PC-9 (cell line): ENCODE measurements at regions not wholly inside any gene's neighbourhood (a gene's known extent, or its start where the extent isn't known, plus 50 kb on each side); places are given as distances from the start of the nearest gene placed in this dataset.

Experiments used
- BruUV-seq: library from RNA; stranded (reverse); fragments of 400-500 nt; replicated peaks from 2 replicates; lab custom pipeline; 2021; lab: Mats Ljungman, UMichigan
- CTCF ChIA-PET: fragments of 300-600 bp; sonication (Branson Sonifier 250); formaldehyde crosslinking; loops from one replicate; lab custom pipeline; 2022; ENCODE audit warnings: antibody characterized with exemption; lab: Charles Lee
- POLR2A ChIA-PET: fragments of 300-600 bp; sonication (Branson Sonifier 250); formaldehyde crosslinking; loops from one replicate; lab custom pipeline; 2022; ENCODE audit warnings: antibody characterized with exemption; ENCODE audit not compliant: unreplicated experiment; lab: Charles Lee
- DNase-seq, 2 experiments: peaks; one replicate each; pipeline versions ENCODE4 v3.0.0 to v3.0.0-alpha.2; 2015 to 2022; ENCODE audit warnings: mixed read lengths in 1 of 2
- H2AFZ ChIP-seq: fragments of 200-600 bp; sonication (generic); 2 replicates; pipeline ENCODE4 v1.8.1; 2017; ENCODE audit warnings: antibody characterized with exemption
- H3F3A ChIP-seq: fragments of 200-600 bp; sonication (generic); 2 replicates; pipeline ENCODE4 v1.8.1; 2017; ENCODE audit warnings: antibody characterized with exemption, mild to moderate bottlenecking, low read depth; ENCODE audit not compliant: insufficient read depth
- H3K27ac ChIP-seq: fragments of 200-600 bp; sonication (generic); 2 replicates; pipeline ENCODE4 v1.6.1; 2016; ENCODE audit warnings: mixed run types
- H3K27me3 ChIP-seq: fragments of 200-600 bp; sonication (generic); 2 replicates; pipeline ENCODE4 v1.6.1; 2016; ENCODE audit warnings: low read depth, mixed run types; ENCODE audit not compliant: insufficient read depth
- H3K36me3 ChIP-seq: fragments of 200-600 bp; sonication (generic); 2 replicates; pipeline ENCODE4 v1.6.1; 2016; ENCODE audit warnings: low read depth, mixed run types
- H3K4me1 ChIP-seq: fragments of 200-600 bp; sonication (generic); replicated peaks from 2 replicates; pipeline ENCODE4 v1.6.1; 2016; ENCODE audit warnings: mixed run types; ENCODE audit not compliant: insufficient read depth
- H3K4me2 ChIP-seq: fragments of 200-600 bp; sonication (generic); 2 replicates; pipeline ENCODE4 v1.6.1; 2017; ENCODE audit warnings: mixed run types
- H3K4me3 ChIP-seq: fragments of 200-600 bp; sonication (generic); 2 replicates; pipeline ENCODE4 v1.6.1; 2016; ENCODE audit warnings: mixed run types
- H3K79me2 ChIP-seq: fragments of 200-600 bp; sonication (generic); 2 replicates; pipeline ENCODE4 v1.6.1; 2017; ENCODE audit warnings: low read depth, mixed run types
- H3K9me2 ChIP-seq: fragments of 200-600 bp; sonication (generic); 2 replicates; pipeline ENCODE4 v1.8.1; 2017; ENCODE audit warnings: mild to moderate bottlenecking; ENCODE audit not compliant: insufficient read depth
- H3K9me3 ChIP-seq: fragments of 200-600 bp; sonication (generic); 2 replicates; pipeline ENCODE4 v1.8.1; 2016; ENCODE audit warnings: low read depth; ENCODE audit not compliant: insufficient read depth
- H4K20me1 ChIP-seq: fragments of 200-600 bp; sonication (generic); 2 replicates; pipeline ENCODE4 v1.8.1; 2017; ENCODE audit not compliant: insufficient read depth
- EZH2 ChIP-seq: fragments of 200-600 bp; sonication (generic); IDR thresholded peaks from 2 replicates; pipeline ENCODE4 v1.8.0; 2017; ENCODE audit warnings: antibody characterized with exemption, low read depth
- intact Hi-C: fragments of 100-400 bp; cut with micrococcal nuclease; formaldehyde crosslinking; loops from one replicate; pipeline ENCODE4 v1.10.0; 2022; ENCODE audit not compliant: unreplicated experiment
- TF ChIP-seq, protein P1 (sequence below): fragments of 200-600 bp; sonication (generic); conservative IDR thresholded peaks from 2 replicates; pipeline ENCODE4 v1.6.1; 2017; ENCODE audit warnings: mixed run types, antibody characterized with exemption, mild to moderate bottlenecking, moderate library complexity

DNA sequence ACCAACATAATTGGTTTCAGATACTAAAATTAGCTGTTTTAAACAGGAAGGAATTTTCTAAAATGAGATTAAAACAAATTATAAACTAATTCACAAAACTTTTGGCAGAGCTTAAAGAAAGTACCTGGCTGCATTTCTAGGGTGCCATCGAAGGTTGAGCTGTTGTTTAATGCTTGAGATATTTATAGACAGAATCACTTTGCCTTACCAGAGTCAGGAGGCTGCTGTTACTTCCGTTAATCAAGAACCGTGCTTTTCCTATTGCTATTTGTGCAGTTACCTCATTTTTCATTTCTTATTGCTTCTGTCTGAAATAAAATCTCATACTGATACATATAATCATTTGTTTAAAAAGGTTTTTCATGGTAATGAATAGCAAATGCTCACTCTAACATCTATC is 242.9 kb downstream of the TECRL start:
- no peaks in the 10 kb centered on the region for H3K79me2 ChIP-seq
- no peak overlapping the region for H3K4me3 ChIP-seq
- H2AFZ ChIP-seq = no peak overlapping the region
- ChIA-PET POLR2A (no interaction called here), CTCF (no interaction called here)
- no peak overlapping the region for H3K27ac ChIP-seq
- H3F3A ChIP-seq = no peaks in the 10 kb centered on the region
- no peak overlapping the region for H3K4me2 ChIP-seq
- intact Hi-C loops = no loop called here
- no TSS peak for BruUV-seq
- DNase-seq = no peak
- H3K36me3 ChIP-seq = no peaks in the 10 kb centered on the region
- no peaks in the 10 kb centered on the region for H3K9me3 ChIP-seq
- H3K4me1 ChIP-seq = no peaks in the 10 kb centered on the region
- H4K20me1 ChIP-seq = no peaks in the 10 kb centered on the region
- no peaks in the 10 kb centered on the region for H3K9me2 ChIP-seq
- TF ChIP-seq EZH2 = no peak
- TF ChIP-seq, protein P1, sequence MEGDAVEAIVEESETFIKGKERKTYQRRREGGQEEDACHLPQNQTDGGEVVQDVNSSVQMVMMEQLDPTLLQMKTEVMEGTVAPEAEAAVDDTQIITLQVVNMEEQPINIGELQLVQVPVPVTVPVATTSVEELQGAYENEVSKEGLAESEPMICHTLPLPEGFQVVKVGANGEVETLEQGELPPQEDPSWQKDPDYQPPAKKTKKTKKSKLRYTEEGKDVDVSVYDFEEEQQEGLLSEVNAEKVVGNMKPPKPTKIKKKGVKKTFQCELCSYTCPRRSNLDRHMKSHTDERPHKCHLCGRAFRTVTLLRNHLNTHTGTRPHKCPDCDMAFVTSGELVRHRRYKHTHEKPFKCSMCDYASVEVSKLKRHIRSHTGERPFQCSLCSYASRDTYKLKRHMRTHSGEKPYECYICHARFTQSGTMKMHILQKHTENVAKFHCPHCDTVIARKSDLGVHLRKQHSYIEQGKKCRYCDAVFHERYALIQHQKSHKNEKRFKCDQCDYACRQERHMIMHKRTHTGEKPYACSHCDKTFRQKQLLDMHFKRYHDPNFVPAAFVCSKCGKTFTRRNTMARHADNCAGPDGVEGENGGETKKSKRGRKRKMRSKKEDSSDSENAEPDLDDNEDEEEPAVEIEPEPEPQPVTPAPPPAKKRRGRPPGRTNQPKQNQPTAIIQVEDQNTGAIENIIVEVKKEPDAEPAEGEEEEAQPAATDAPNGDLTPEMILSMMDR = no peak
- no peaks in the 10 kb centered on the region for H3K27me3 ChIP-seq

- peak overlapping the region; percentile 83 for H3K4me2 ChIP-seq
- TF ChIP-seq EZH2 = no peak
- TF ChIP-seq, protein P1 = peak; percentile 87
- no peaks in the 10 kb centered on the region for H3K9me2 ChIP-seq
- H3K4me1 ChIP-seq = no peaks in the 10 kb centered on the region
- H3K79me2 ChIP-seq = no peaks in the 10 kb centered on the region
- intact Hi-C loops = loop anchor here (1.0 kb wide), 1 partner anchor 381 kb away; no protein-coding TSS in a partner anchor
- peak overlapping the region; percentile 93 for H2AFZ ChIP-seq
- ChIA-PET CTCF (no interaction called here), POLR2A (no interaction called here)
- no peak overlapping the region for H3K27ac ChIP-seq
- no peaks in the 10 kb centered on the region for H3K27me3 ChIP-seq
- no peaks in the 10 kb centered on the region for H3F3A ChIP-seq
- H4K20me1 ChIP-seq = no peaks in the 10 kb centered on the region
- no TSS peak for BruUV-seq
- H3K4me3 ChIP-seq = peak overlapping the region; percentile 55; the same call in 1 of the 2 replicates
- no peaks in the 10 kb centered on the region for H3K9me3 ChIP-seq
- H3K36me3 ChIP-seq = no peaks in the 10 kb centered on the region
- DNase-seq = peak; percentile 35 to 55
Observed at GRCh38 chr4:64158648-64159326, 250.5 kb downstream of the TECRL start.

DNA sequence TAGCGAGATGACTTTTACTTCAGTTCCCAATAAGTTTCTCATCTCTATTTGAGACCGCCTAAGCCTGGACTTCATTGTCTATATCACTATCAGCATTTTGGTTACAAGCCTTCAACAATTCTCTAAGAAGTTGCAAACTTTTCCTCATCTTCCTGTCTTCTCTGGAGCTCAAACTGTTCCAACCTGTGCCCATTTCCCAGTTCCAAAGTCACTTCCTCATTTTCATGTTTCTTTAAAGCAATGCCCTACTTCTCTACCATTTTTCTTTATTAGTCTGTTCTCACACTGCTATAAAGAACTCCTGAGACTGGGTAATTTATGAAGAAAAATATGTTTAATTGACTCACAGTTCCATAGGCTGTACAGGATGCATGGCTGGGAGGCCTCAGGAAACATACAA is 251.9 kb downstream of the TECRL start:
- intact Hi-C loops = no loop called here
- no peak for DNase-seq
- H3K4me3 ChIP-seq = no peak overlapping the region
- no peaks in the 10 kb centered on the region for H3K79me2 ChIP-seq
- ChIA-PET CTCF (interaction anchor here (0.6 kb wide), 1 partner anchor 609 kb away, joined by 3 read pairs; no protein-coding TSS in a partner anchor), POLR2A (no interaction called here)
- H3K9me2 ChIP-seq = no peaks in the 10 kb centered on the region
- TF ChIP-seq, protein P1 = no peak
- TF ChIP-seq EZH2 = no peak
- no peaks in the 10 kb centered on the region for H3K36me3 ChIP-seq
- no TSS peak for BruUV-seq
- no peaks in the 10 kb centered on the region for H3F3A ChIP-seq
- no peaks in the 10 kb centered on the region for H3K4me1 ChIP-seq
- no peaks in the 10 kb centered on the region for H3K27me3 ChIP-seq
- H4K20me1 ChIP-seq = no peaks in the 10 kb centered on the region
- H3K4me2 ChIP-seq = no peak overlapping the region
- no peaks in the 10 kb centered on the region for H3K9me3 ChIP-seq
- no peak overlapping the region for H3K27ac ChIP-seq
- no peak overlapping the region for H2AFZ ChIP-seq
